OCI-LY7 (cell line): ENCODE measurements at regions not wholly inside any gene's neighbourhood (a gene's known extent, or its start where the extent isn't known, plus 50 kb on each side); places are given as distances from the start of the nearest gene placed in this dataset.

Experiments used
- BruUV-seq: library from RNA; stranded (reverse); fragments of 400-500 nt; replicated peaks from 2 replicates; lab custom pipeline; 2021; lab: Mats Ljungman, UMichigan
- CTCF ChIA-PET: fragments of 300-600 bp; sonication (Branson Sonifier 250); formaldehyde crosslinking; loops from one replicate; lab custom pipeline; 2022; ENCODE audit warnings: antibody characterized with exemption; ENCODE audit not compliant: unreplicated experiment; lab: Charles Lee
- POLR2A ChIA-PET: fragments of 300-600 bp; sonication (Branson Sonifier 250); formaldehyde crosslinking; loops from one replicate; lab custom pipeline; 2022; ENCODE audit warnings: antibody characterized with exemption; lab: Charles Lee
- DNase-seq: peaks from one replicate; pipeline ENCODE4 v3.0.0-alpha.2; 2015; ENCODE audit warnings: low spot score
- H2AFZ ChIP-seq: fragments of 200-600 bp; sonication (generic), shearing (Covaris generic); 2 replicates; pipeline ENCODE4 v1.6.1; 2014; ENCODE audit warnings: mild to moderate bottlenecking, antibody characterized with exemption, low read length, moderate library complexity
- H3K27ac ChIP-seq: fragments of 200-600 bp; sonication (generic); 2 replicates; pipeline ENCODE4 v1.5.1; 2014; ENCODE audit warnings: mixed run types, low read depth, mild to moderate bottlenecking, moderate library complexity, low read length, inconsistent platforms; ENCODE audit not compliant: poor library complexity, severe bottlenecking
- H3K36me3 ChIP-seq: fragments of 200-600 bp; sonication (generic); 2 replicates; pipeline ENCODE4 v1.6.1; 2014; ENCODE audit warnings: mild to moderate bottlenecking, antibody characterized with exemption, low read length, moderate library complexity, mixed read lengths; ENCODE audit not compliant: insufficient read depth
- H3K4me1 ChIP-seq: fragments of 200-600 bp; sonication (generic); 2 replicates; pipeline ENCODE4 v1.5.1; 2014; ENCODE audit warnings: mild to moderate bottlenecking, low read length; ENCODE audit not compliant: insufficient read depth, poor library complexity, severe bottlenecking
- H3K4me2 ChIP-seq: fragments of 200-600 bp; sonication (generic); 2 replicates; pipeline ENCODE4 v1.6.1; 2014; ENCODE audit warnings: mild to moderate bottlenecking, low read length
- H3K4me3 ChIP-seq: fragments of 200-600 bp; sonication (generic); 2 replicates; pipeline ENCODE4 v1.5.1; 2014; ENCODE audit warnings: mild to moderate bottlenecking, low read depth, low read length; ENCODE audit not compliant: poor library complexity, severe bottlenecking
- H3K79me2 ChIP-seq: fragments of 200-600 bp; sonication (generic); 2 replicates; pipeline ENCODE4 v1.6.1; 2016; ENCODE audit warnings: low read depth, mild to moderate bottlenecking, low read length, moderate library complexity, mixed read lengths; ENCODE audit not compliant: insufficient read depth
- H3K9me2 ChIP-seq: fragments of 200-600 bp; sonication (generic); 2 replicates; pipeline ENCODE4 v1.6.1; 2016; ENCODE audit warnings: mild to moderate bottlenecking, low read length, mixed read lengths; ENCODE audit not compliant: insufficient read depth
- H3K9me3 ChIP-seq: fragments of 200-600 bp; sonication (generic); 2 replicates; pipeline ENCODE4 v1.6.1; 2014; ENCODE audit warnings: mild to moderate bottlenecking, mixed run types, low read length, mixed read lengths
- H4K20me1 ChIP-seq: fragments of 200-600 bp; sonication (generic); 2 replicates; pipeline ENCODE4 v1.6.1; 2014; ENCODE audit warnings: mild to moderate bottlenecking, antibody characterized with exemption, low read length, moderate library complexity, mixed read lengths; ENCODE audit not compliant: insufficient read depth
- CTCF ChIP-seq: fragments of 200-600 bp; sonication (generic); conservative IDR thresholded peaks from 2 replicates; pipeline ENCODE4 v1.5.1; 2014; ENCODE audit warnings: mild to moderate bottlenecking, antibody characterized with exemption, low read length, moderate library complexity, mixed read lengths
- EZH2phosphoT487 ChIP-seq: fragments of 200-600 bp; sonication (generic); IDR thresholded peaks from 2 replicates; pipeline ENCODE4 v1.6.1; 2018; ENCODE audit warnings: low read depth, borderline replicate concordance, mild to moderate bottlenecking, mixed run types, antibody characterized with exemption, low read length, moderate library complexity, mixed read lengths
- intact Hi-C: fragments of 100-400 bp; cut with micrococcal nuclease; formaldehyde crosslinking; loops from one replicate; pipeline ENCODE4 v1.10.0; 2022; ENCODE audit not compliant: unreplicated experiment

GRCh38 chr13:58655086-58655485 lies 1023.5 kb downstream of the PCDH17 start:
- TF ChIP-seq EZH2phosphoT487 (no peak), CTCF (no peak)
- Histone ChIP-seq H2AFZ (no peak overlapping the region), H3K79me2 (no peaks in the 10 kb centered on the region), H4K20me1 (no peaks in the 10 kb centered on the region), H3K4me3 (no peak overlapping the region), H3K27ac (no peak overlapping the region), H3K4me1 (no peaks in the 10 kb centered on the region), H3K9me2 (no peaks in the 10 kb centered on the region), H3K9me3 (no peaks in the 10 kb centered on the region), H3K36me3 (no peaks in the 10 kb centered on the region), H3K4me2 (no peak overlapping the region)
- no TSS peak for BruUV-seq
- intact Hi-C loops, result no loop called here
- ChIA-PET CTCF (no interaction called here), POLR2A (interaction anchor here (1.5 kb wide), 1 partner anchor 8 kb away, joined by 5 read pairs; no protein-coding TSS in a partner anchor)
- no peak for DNase-seq

DNA sequence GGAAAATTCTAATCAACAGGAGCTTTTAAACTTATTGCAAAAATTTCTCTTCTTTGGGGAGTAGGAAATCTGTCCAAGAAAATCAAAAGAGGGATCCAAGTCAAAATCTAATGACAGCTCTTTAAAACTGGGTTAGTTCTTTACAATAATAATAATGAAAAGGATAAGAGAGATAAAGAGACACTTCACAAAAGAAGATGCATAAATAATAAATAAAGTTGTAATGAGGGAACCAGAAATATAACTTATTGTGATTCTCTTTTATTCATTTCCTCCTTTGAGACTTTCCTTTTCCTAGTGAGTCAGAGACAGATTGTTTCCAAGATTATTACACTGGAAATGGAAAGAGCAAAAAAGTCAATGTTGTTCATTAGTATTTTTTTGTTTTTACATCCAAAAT lies 1029.3 kb downstream of the PCDH17 start:
- no peak overlapping the region for H3K4me2 ChIP-seq
- H3K9me3 ChIP-seq, result no peaks in the 10 kb centered on the region
- H3K27ac ChIP-seq, result no peak overlapping the region
- no peak for TF ChIP-seq EZH2phosphoT487
- TF ChIP-seq CTCF, result no peak
- ChIA-PET CTCF (no interaction called here), POLR2A (no interaction called here)
- no peaks in the 10 kb centered on the region for H3K9me2 ChIP-seq
- H3K79me2 ChIP-seq, result no peaks in the 10 kb centered on the region
- H3K36me3 ChIP-seq, result no peaks in the 10 kb centered on the region
- DNase-seq, result no peak
- no peak overlapping the region for H3K4me3 ChIP-seq
- H4K20me1 ChIP-seq, result no peaks in the 10 kb centered on the region
- no peaks in the 10 kb centered on the region for H3K4me1 ChIP-seq
- BruUV-seq, result no TSS peak
- no peak overlapping the region for H2AFZ ChIP-seq
- intact Hi-C loops, result no loop called here

DNA sequence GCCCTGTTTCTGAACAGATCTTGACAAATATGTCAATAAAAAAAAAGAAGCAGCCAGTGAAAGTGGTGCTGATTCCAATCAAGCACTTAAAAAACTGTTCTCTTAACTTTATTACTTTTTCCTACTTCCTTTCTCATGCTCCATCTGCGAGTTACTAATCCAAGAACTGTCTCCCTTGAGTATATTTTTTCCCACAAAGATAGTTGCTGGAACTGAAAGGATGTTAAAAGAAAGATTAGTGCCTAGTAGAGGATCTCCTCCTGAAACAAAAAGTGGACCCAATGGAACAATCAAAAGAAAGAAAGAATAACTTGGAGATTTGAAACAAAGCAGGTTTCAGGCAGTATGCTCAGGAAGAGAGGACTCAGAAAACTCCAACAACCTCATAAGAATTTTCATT lies 1034.8 kb downstream of the PCDH17 start:
- Histone ChIP-seq H3K27ac (no peak overlapping the region), H3K9me3 (no peaks in the 10 kb centered on the region), H3K4me1 (no peaks in the 10 kb centered on the region), H2AFZ (no peak overlapping the region), H3K36me3 (no peaks in the 10 kb centered on the region), H3K4me3 (no peak overlapping the region), H4K20me1 (no peaks in the 10 kb centered on the region), H3K79me2 (no peaks in the 10 kb centered on the region), H3K4me2 (no peak overlapping the region), H3K9me2 (no peaks in the 10 kb centered on the region)
- POLR2A ChIA-PET, result interaction anchor here (0.6 to 0.7 kb wide), 3 partner anchors 21 to 411 kb away, joined by 3 to 5 read pairs (median 3); no protein-coding TSS in a partner anchor
- no peak for DNase-seq
- no peak for TF ChIP-seq CTCF
- no peak for TF ChIP-seq EZH2phosphoT487
- BruUV-seq, result no TSS peak
- intact Hi-C loops, result no loop called here
- CTCF ChIA-PET, result no interaction called here
